ENCODE measurements at regions not wholly inside any gene's neighbourhood (a gene's known extent, or its start where the extent isn't known, plus 50 kb on each side); places are given as distances from the start of the nearest gene placed in this dataset.
A peak's percentile ranks its signal among the peaks of the same experiment; 100 is the strongest.

- Histone ChIP-seq H3K4me3 (ENCODE audit: low read depth, low read length) (no peak overlapping the region), H3K36me3 (replicated peaks) (no peaks in the 10 kb centered on the region), H3K27me3 (replicated peaks) (no peaks in the 10 kb centered on the region), H3K27ac (no peak overlapping the region)
- DNase-seq: no peak
- in situ Hi-C loops (cut with HindIII; ENCODE audit: low pct_ligation_motif_present, low sequenced_read_pairs): no loop called here
- TF ChIP-seq CTCF (IDR thresholded peaks at IDR 0.05; ENCODE audit: low read depth, low read length, missing control alignments): no peak
These were observed 711.4 kb downstream of the EFNA5 start for GRCh38 chr5:106959387-106959786.

DNA sequence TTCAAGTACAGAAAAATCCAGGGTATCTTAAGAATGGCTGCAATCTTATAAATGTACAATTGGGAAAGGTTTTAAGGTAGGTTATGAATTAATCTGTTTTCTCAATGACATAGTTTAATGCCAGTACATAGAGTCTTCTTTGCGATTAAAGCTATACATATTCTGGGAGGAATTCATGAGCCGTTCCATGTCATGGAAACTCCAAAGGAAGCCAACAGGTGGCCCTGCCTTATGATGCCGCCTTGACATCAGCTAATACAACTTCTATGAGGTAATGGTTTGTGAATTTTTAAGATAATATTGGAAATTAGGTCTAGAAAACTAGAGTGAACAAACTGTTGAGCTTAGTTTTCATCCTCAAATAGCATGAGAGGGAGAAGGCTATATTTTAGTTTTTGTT lies 713.4 kb downstream of the EFNA5 start:
- in situ Hi-C loops (cut with HindIII; ENCODE audit: low pct_ligation_motif_present, low sequenced_read_pairs): no loop called here
- Histone ChIP-seq H3K36me3 (replicated peaks) (no peaks in the 10 kb centered on the region), H3K4me3 (ENCODE audit: low read depth, low read length) (no peak overlapping the region), H3K27me3 (replicated peaks) (no peaks in the 10 kb centered on the region), H3K27ac (no peak overlapping the region)
- no peak for TF ChIP-seq CTCF (IDR thresholded peaks at IDR 0.05; ENCODE audit: low read depth, low read length, missing control alignments)
- no peak for DNase-seq

DNA sequence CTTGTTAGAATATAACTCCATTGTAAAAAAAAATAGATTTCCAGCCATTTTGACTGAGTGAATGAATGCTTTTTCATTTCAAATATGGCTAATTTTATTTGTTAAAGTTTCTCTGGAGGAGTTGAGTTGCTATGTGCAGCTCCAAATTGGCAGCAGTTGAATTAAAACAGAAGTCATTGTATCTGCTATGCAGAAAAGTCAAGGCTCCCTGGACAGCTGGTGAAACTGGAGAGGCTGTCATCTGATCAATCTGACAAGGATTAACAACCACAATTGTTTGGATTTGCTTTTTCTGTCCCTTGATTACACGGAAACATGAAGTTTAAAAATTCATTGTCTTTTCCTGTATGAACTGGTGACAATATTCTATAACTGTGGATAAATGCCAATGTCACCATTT lies 713.9 kb downstream of the EFNA5 start:
- Histone ChIP-seq H3K4me3 (ENCODE audit: low read depth, low read length) (no peak overlapping the region), H3K27ac (no peak overlapping the region), H3K36me3 (replicated peaks) (no peaks in the 10 kb centered on the region), H3K27me3 (replicated peaks) (no peaks in the 10 kb centered on the region)
- no peak for DNase-seq
- in situ Hi-C loops (cut with HindIII; ENCODE audit: low pct_ligation_motif_present, low sequenced_read_pairs): no loop called here
- TF ChIP-seq CTCF (IDR thresholded peaks at IDR 0.05; ENCODE audit: low read depth, low read length, missing control alignments): no peak

DNA sequence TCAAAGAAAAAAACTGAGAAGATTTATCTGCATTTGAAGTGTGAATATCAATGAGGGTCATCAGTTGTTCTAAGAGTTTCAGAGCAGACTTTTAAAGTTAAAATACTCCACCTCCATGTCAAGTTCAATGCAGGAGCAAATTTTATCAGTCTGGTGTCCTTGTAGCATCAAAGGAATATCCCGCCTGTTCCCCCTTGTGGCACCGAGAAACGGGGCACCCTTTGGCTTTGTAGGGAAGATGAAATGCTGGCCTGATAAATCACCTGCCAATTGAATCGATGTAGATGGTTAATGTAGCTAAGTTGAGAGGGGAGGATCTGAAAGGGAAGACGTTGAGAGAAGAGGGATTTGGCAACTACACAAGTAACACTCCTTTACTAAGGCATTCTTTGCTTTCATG lies 714.5 kb downstream of the EFNA5 start:
- H3K4me3 ChIP-seq (ENCODE audit: low read depth, low read length): no peak overlapping the region
- no peak for TF ChIP-seq CTCF (IDR thresholded peaks at IDR 0.05; ENCODE audit: low read depth, low read length, missing control alignments)
- no peak overlapping the region for H3K27ac ChIP-seq
- H3K36me3 ChIP-seq (replicated peaks): no peaks in the 10 kb centered on the region
- in situ Hi-C loops (cut with HindIII; ENCODE audit: low pct_ligation_motif_present, low sequenced_read_pairs): no loop called here
- no peaks in the 10 kb centered on the region for H3K27me3 ChIP-seq (replicated peaks)
- DNase-seq: no peak

DNA sequence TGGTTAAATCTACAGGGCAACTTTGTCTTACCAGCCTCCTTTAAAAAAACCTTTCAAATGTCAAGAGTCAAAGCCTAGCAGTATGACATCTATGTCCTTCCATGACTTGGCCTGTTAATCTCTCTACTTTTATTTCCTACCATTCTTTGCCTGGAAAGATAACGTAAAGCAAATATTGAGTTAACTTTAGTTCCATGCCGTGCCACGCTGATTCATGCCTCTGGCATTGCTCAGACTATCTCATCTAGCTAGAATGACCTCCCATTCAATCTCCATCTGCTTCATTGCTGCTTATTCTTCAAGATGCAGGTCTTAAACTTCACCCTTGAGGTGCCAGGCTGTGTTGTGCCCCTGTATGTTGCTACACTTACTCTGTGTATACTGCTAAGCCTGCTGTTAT lies 729.8 kb downstream of the EFNA5 start:
- no peaks in the 10 kb centered on the region for H3K36me3 ChIP-seq (replicated peaks)
- H3K27me3 ChIP-seq (replicated peaks): no peaks in the 10 kb centered on the region
- peak; percentile 77 for DNase-seq
- no peak for TF ChIP-seq CTCF (IDR thresholded peaks at IDR 0.05; ENCODE audit: low read depth, low read length, missing control alignments)
- in situ Hi-C loops (cut with HindIII; ENCODE audit: low pct_ligation_motif_present, low sequenced_read_pairs): no loop called here
- H3K27ac ChIP-seq: peak overlapping the region; percentile 44
- H3K4me3 ChIP-seq (ENCODE audit: low read depth, low read length): no peak overlapping the region

DNA sequence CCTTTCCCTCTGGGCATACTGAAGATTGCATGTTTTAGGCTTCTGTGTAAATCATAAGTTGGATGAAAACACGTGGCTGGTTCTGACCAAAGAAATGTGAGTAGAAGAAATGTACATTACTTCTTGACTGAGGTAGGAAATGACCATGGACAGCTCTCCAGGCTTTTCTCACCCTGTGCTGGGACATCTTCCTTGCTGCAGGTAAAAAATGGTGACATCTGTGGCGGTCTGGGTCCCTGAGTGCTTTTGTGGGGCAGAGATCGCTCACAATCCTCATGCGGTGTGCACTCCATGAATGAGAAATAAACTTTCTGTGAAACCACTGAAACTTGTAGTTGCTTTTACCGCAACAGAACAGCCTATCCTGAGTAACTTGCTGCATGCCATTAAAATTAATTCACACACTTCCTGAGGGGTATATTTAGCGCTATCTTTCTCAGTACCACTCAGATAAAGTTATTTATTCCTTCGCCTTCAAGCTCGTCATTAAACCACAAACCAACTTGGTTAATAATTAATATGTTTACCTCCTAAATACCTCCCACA lies 730.4 kb downstream of the EFNA5 start:
- Histone ChIP-seq H3K27ac (peak overlapping the region; percentile 44), H3K4me3 (ENCODE audit: low read depth, low read length) (no peak overlapping the region), H3K27me3 (replicated peaks) (no peaks in the 10 kb centered on the region), H3K36me3 (replicated peaks) (no peaks in the 10 kb centered on the region)
- TF ChIP-seq CTCF (IDR thresholded peaks at IDR 0.05; ENCODE audit: low read depth, low read length, missing control alignments): no peak
- no peak for DNase-seq
- in situ Hi-C loops (cut with HindIII; ENCODE audit: low pct_ligation_motif_present, low sequenced_read_pairs): no loop called here
